Endothelial cell of umbilical vein (primary cell): ENCODE measurements at regions not wholly inside any gene's neighbourhood (a gene's known extent, or its start where the extent isn't known, plus 50 kb on each side); places are given as distances from the start of the nearest gene placed in this dataset.

ENCODE experiments used
- BruUV-seq: library from RNA; stranded (reverse); fragments of 400-500 nt; replicated peaks from 2 replicates; lab custom pipeline; 2021; lab: Mats Ljungman, UMichigan
- CTCF ChIA-PET: fragments of 300-600, 350-600 bp; sonication (Branson Sonifier 250); formaldehyde crosslinking; loops from one replicate; lab custom pipeline; 2021; ENCODE audit warnings: antibody characterized with exemption, inconsistent platforms; lab: Charles Lee
- POLR2A ChIA-PET: fragments of 300-600, 350-600 bp; sonication (Branson Sonifier 250); formaldehyde crosslinking; loops from one replicate; lab custom pipeline; 2021; ENCODE audit warnings: antibody characterized with exemption, inconsistent platforms; lab: Charles Lee
- DNase-seq: peaks from one replicate; pipeline ENCODE4 v3.0.0-alpha.2; 2011; ENCODE audit warnings: low read depth, low spot score
- FAIRE-seq: peaks from 2 replicates; lab custom pipeline; 2011; peaks lifted over from hg19 to GRCh38; lab: Jason Lieb, UNC
- H2AFZ ChIP-seq: 2 replicates; pipeline ENCODE4 v1.6.0; 2012; ENCODE audit warnings: low read depth, low read length, control low read depth, inconsistent platforms
- H3K27ac ChIP-seq: 2 replicates; pipeline ENCODE4 v1.5.1; 2011; ENCODE audit warnings: low read depth, mild to moderate bottlenecking, control low read depth, low read length, moderate library complexity; ENCODE audit not compliant: insufficient read depth
- H3K27me3 ChIP-seq, 2 experiments: 2 replicates each; pipeline versions ENCODE4 v1.6.0 to v1.6.1; 2011; ENCODE audit warnings: low read length in 2 of 2, mixed read lengths in 1 of 2; ENCODE audit not compliant: control insufficient read depth in 2 of 2, insufficient read depth in 2 of 2
- H3K36me3 ChIP-seq, 2 experiments: 2 replicates in 1 of 2; 3 replicates in 1 of 2; pipeline ENCODE4 v1.5.1; 2011; ENCODE audit warnings: low read length in 2 of 2, mild to moderate bottlenecking in 1 of 2, moderate library complexity in 1 of 2; ENCODE audit not compliant: control insufficient read depth in 2 of 2, insufficient read depth in 2 of 2; ENCODE audit errors: extremely low read depth in 1 of 2
- H3K4me1 ChIP-seq: 3 replicates; pipeline ENCODE4 v1.5.1; 2011; ENCODE audit warnings: mild to moderate bottlenecking, low read length; ENCODE audit not compliant: control insufficient read depth, insufficient read depth; ENCODE audit errors: extremely low read depth
- H3K4me2 ChIP-seq: 2 replicates; pipeline ENCODE4 v1.6.1; 2011; ENCODE audit warnings: low read length, control low read depth, mixed read lengths; ENCODE audit not compliant: insufficient read depth
- H3K4me3 ChIP-seq, 3 experiments: fragments of 200-600 bp in 1 of 3; sonication (generic), shearing (Covaris generic) in 1 of 3; replicated peaks in 1 of 3; 2 replicates each; pipeline ENCODE4 v1.5.1; 2011 to 2016; ENCODE audit warnings: control low read depth in 3 of 3, low read length in 3 of 3, mild to moderate bottlenecking in 2 of 3, inconsistent platforms in 1 of 3, low read depth in 1 of 3, moderate library complexity in 1 of 3; ENCODE audit not compliant: insufficient read depth in 1 of 3
- H3K79me2 ChIP-seq: 2 replicates; pipeline ENCODE4 v1.6.0; 2012; ENCODE audit warnings: low read length, inconsistent platforms; ENCODE audit not compliant: control insufficient read depth, insufficient read depth
- H3K9ac ChIP-seq: replicated peaks from 2 replicates; pipeline ENCODE3; 2011; ENCODE audit warnings: low read length, control low read depth; ENCODE audit not compliant: insufficient read depth; ENCODE audit errors: extremely low read depth
- H3K9me1 ChIP-seq: replicated peaks from 3 replicates; pipeline ENCODE4 v1.6.0; 2011; ENCODE audit warnings: mild to moderate bottlenecking, low read length; ENCODE audit not compliant: control insufficient read depth, insufficient read depth; ENCODE audit errors: extremely low read depth
- H3K9me3 ChIP-seq: replicated peaks from 2 replicates; pipeline ENCODE4 v1.5.1; 2012; ENCODE audit warnings: low read length, inconsistent platforms; ENCODE audit not compliant: control insufficient read depth, insufficient read depth
- H4K20me1 ChIP-seq: replicated peaks from 2 replicates; pipeline ENCODE3; 2011; ENCODE audit warnings: mild to moderate bottlenecking, low read length; ENCODE audit not compliant: control insufficient read depth, insufficient read depth; ENCODE audit errors: extremely low read depth
- EZH2 ChIP-seq: IDR thresholded peaks from 2 replicates; pipeline ENCODE4 v1.6.1; 2012; ENCODE audit warnings: borderline replicate concordance, low read depth, mild to moderate bottlenecking, moderate library complexity, low read length, inconsistent platforms; ENCODE audit not compliant: severe bottlenecking
- FOS ChIP-seq: IDR thresholded peaks from 2 replicates; pipeline ENCODE4 v1.6.1; 2011; ENCODE audit warnings: mild to moderate bottlenecking, low read length, moderate library complexity, borderline replicate concordance; ENCODE audit not compliant: insufficient read depth
- GATA2 ChIP-seq: IDR thresholded peaks from 2 replicates; pipeline ENCODE4 v1.7.0; 2011; ENCODE audit warnings: low read depth, mild to moderate bottlenecking, moderate library complexity, mixed read lengths, low read length; ENCODE audit not compliant: insufficient read length, insufficient read depth
- JUN ChIP-seq: IDR thresholded peaks from 2 replicates; pipeline ENCODE4 v1.6.1; 2011; ENCODE audit warnings: borderline replicate concordance, low read depth; ENCODE audit not compliant: insufficient read length, insufficient read depth
- MYC ChIP-seq: IDR thresholded peaks from one replicate; pipeline ENCODE4 v1.6.1; 2011; ENCODE audit warnings: mild to moderate bottlenecking, low read depth, low read length
- POLR2A ChIP-seq: IDR thresholded peaks from 2 replicates; pipeline ENCODE4 v1.6.1; 2012; ENCODE audit warnings: low read depth, mild to moderate bottlenecking, control low read depth, low read length
- POLR2AphosphoS5 ChIP-seq: IDR thresholded peaks from 2 replicates; pipeline ENCODE4 v1.6.1; 2012; ENCODE audit warnings: low read depth, mild to moderate bottlenecking, control low read depth, low read length, moderate library complexity; ENCODE audit not compliant: insufficient read depth
- dilution Hi-C: fragments of 300-500 bp; cut with MboI; formaldehyde crosslinking; loops from one replicate; pipeline ENCODE4 v1.15.0; 2019; ENCODE audit warnings: low sequenced_read_pairs; ENCODE audit not compliant: extremely low pct_ligation_motif_present
- intact Hi-C: fragments of 100-400 bp; cut with micrococcal nuclease; formaldehyde crosslinking; loops from one replicate; pipeline ENCODE4 v1.10.0; 2022
- TF ChIP-seq, protein P1 (sequence below): IDR thresholded peaks from 2 replicates; pipeline ENCODE4 v1.6.1; 2011; ENCODE audit not compliant: insufficient read depth, insufficient read length
- TF ChIP-seq, protein P2 (sequence below), 2 donors: IDR thresholded peaks; 1 replicate in 1 of 2; 2 replicates in 1 of 2; pipeline ENCODE4 v1.5.1; 2011; ENCODE audit warnings: low read length in 2 of 2, mild to moderate bottlenecking in 2 of 2, moderate library complexity in 2 of 2, control low read depth in 1 of 2, inconsistent platforms in 1 of 2, low read depth in 1 of 2; ENCODE audit not compliant: insufficient read depth in 1 of 2; ENCODE audit errors: extremely low read depth in 1 of 2

DNA sequence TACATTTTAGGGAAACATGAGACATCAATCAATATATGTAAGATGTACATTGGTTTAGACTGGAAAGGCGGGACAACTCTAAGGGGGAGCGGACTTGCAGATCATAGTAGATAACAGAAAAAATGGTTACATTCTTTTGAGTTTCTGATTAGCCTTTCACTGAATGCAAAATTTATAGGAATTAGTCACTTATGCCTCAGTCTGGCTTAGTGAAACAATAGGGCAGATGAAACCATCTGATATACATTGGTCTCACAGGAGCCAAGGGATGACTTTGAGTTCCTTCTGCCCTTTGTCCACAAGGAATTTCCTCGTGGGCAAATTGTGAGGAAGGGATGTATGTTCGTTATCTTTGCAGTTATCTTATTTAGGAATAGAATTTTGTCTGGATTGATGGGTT lies 128.2 kb downstream of the ARSF start:
- DNase-seq (no peak), FAIRE-seq (no peak)
- TF ChIP-seq POLR2AphosphoS5 (no peak), GATA2 (no peak), POLR2A (no peak), FOS (no peak), EZH2 (no peak), JUN (no peak), MYC (no peak)
- TF ChIP-seq, protein P1, sequence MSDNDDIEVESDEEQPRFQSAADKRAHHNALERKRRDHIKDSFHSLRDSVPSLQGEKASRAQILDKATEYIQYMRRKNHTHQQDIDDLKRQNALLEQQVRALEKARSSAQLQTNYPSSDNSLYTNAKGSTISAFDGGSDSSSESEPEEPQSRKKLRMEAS: no peak
- TF ChIP-seq, protein P2, sequence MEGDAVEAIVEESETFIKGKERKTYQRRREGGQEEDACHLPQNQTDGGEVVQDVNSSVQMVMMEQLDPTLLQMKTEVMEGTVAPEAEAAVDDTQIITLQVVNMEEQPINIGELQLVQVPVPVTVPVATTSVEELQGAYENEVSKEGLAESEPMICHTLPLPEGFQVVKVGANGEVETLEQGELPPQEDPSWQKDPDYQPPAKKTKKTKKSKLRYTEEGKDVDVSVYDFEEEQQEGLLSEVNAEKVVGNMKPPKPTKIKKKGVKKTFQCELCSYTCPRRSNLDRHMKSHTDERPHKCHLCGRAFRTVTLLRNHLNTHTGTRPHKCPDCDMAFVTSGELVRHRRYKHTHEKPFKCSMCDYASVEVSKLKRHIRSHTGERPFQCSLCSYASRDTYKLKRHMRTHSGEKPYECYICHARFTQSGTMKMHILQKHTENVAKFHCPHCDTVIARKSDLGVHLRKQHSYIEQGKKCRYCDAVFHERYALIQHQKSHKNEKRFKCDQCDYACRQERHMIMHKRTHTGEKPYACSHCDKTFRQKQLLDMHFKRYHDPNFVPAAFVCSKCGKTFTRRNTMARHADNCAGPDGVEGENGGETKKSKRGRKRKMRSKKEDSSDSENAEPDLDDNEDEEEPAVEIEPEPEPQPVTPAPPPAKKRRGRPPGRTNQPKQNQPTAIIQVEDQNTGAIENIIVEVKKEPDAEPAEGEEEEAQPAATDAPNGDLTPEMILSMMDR (IDR thresholded peaks at IDR 0.05; ENCODE audit: extremely low read depth in 1 of 2, insufficient read depth in 1 of 2, low read depth in 1 of 2, low read length in 2 of 2): no peak
- Histone ChIP-seq H3K4me2 (no peak overlapping the region), H3K9ac (no peak overlapping the region), H3K4me1 (no peaks in the 10 kb centered on the region), H3K27me3 (no peaks in the 10 kb centered on the region), H3K79me2 (no peaks in the 10 kb centered on the region), H3K9me3 (no peaks in the 10 kb centered on the region), H3K9me1 (no peaks in the 10 kb centered on the region), H3K36me3 (no peaks in the 10 kb centered on the region), H3K4me3 (no peak overlapping the region), H4K20me1 (no peaks in the 10 kb centered on the region), H3K27ac (no peak overlapping the region), H2AFZ (no peak overlapping the region)
- intact Hi-C loops: no loop called here
- ChIA-PET CTCF (no interaction called here), POLR2A (no interaction called here)
- BruUV-seq: no TSS peak
- dilution Hi-C loops: no loop called here
